HUDEP-2 (cell line): ENCODE measurements at regions not wholly inside any gene's neighbourhood (a gene's known extent, or its start where the extent isn't known, plus 50 kb on each side); places are given as distances from the start of the nearest gene placed in this dataset.
"Not testable (repeated sequence)": the region's sequence is repeated elsewhere in the genome, so short reads cannot be mapped to it uniquely, and the experiment has no call there.

Experiments
- DNase-seq, 76 experiments: peaks; one replicate each; lab custom pipeline; 2025; ENCODE audit not compliant: unreplicated experiment in 76 of 76; lab: John Stamatoyannopoulos, UW

DNA sequence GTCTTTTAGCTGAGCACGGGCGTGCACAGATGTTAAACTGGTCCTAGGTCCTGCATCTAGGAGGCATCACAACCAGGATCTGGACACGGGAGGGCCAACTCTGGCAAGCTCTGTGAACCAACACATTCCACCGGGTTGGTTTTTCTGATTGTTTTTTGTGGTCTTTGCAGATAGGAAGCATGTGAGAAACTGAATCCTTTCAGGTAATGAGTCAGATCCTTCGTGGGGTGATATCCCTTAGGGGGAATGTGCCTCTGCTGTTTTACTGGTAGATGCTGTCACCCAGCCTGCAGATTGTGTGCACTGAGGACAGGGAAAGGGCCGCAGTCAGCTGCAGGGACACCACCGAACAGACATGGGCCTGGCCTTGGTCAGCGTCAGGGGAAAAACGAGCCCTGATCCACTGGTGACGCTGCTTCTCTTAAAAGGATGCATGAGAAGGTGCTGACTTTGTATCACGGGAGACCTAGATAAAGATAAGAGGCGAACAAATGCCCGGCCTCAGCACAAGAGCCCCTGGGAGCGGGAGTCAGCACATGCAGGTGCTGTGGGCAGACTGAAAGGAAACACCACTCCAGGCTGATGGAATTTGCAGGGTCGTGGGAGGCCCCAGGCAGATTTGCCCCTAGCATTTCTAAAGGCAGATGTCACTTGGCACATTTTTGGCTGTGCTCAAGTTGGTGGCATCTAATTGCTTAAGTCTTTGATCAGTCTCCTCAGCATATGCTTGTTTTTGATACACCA, 51.1 kb downstream of the DOP1B start:
- DNase-seq: no peak

DNA sequence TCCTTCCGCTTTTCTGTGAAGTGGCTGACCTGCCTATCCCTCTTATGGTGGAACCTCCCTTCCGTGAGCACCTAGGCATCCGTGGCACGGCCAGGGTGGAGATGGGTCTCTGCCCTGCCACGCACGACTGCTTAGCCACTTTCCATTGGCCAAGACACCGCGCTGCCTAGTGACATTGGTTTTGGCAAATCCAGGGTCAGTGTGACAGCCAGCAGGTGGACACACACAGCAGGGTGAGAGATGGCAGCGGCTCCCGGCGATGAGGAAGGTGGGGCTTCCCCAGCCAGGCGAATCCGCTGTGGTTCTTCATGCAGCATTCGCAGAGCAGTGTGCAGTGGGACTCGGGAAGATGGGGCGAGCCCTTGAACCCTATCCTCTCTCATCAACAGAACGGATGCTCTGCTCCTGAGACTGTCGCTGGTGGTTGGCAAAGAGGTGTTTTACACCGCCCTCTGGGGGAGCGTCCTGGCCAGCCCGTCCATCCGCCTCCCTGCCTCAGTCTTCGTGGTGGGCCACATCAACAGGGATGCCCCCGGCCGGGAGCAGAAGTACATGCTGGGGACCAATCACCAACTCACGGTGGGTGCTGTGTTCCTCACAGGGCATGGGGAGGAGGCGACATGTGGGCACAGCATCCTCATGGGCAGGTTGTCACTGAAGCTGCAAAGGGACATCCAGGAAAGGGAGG, 51.8 kb downstream of the DOP1B start:
- no peak for DNase-seq

DNA sequence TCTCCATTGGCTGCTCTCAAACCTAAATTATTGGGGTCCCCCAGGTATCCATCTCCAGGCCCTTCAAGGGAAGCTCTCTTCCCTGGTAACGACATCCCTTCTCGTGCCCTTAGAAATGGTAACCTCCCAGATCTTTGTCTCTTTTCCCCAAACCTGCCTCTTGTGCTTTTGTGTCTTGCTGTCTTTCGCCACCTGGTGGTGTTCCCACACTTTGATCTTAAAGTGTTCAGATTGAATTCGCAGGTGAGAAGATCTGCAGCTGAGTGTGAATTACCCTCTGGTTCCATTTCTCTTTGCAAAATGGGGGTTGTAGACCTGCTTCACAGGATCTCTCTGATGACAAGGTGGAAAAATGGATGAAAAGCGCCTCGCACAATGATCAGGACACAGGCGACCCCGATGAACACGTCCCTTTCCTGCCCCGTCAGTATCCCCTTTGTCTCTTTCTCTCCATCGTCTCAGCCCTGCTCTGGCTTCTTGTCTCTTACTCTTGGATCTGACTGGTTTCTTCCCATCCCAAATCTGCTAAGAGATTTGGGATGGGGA, 53.1 kb downstream of the DOP1B start:
- DNase-seq: peak in 46 of 76 experiments; percentile 9 to 65 (median 31)

DNA sequence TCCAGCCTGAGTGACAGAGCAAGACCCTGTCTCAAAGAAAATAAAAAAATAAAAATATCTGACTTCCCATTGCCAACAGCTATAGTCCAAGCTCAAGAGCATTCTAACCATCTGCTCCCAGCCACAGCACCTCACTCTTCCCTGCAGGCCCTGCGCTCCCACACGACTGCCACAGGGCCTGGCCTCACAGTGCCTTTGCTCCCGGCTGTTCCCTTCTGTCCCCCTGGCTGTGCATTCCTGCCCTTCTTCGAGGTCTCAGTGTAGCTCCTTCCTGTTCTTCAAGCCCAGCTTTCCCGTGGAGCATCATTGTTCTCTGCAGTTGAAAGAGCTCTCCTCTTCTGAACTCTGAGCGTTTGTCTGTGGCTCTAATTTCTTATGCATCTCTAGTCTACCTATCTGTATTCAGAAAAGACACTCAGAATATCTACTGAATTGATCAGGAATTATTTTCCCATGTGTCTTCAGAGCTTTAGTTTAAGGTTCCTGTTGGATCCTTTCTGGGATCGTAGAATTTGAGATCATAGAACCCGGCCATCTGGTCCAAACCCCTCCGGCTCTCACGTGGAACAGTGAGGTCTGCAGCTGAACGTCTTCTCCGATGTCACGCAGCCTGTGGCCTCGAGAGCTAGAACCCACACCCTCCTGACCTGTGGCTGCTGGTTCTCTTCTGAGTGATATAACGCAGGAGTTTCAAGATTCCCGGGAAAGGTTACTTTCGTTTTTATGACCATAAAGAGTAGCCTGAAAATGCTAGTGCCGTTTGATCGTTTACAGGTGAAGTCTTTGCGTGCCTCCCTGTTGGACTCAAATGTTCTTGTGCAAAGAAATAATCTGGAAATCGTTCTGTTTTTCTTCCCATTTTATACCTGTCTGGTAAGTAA, 54.4 kb downstream of the DOP1B start:
- no peak for DNase-seq

DNA sequence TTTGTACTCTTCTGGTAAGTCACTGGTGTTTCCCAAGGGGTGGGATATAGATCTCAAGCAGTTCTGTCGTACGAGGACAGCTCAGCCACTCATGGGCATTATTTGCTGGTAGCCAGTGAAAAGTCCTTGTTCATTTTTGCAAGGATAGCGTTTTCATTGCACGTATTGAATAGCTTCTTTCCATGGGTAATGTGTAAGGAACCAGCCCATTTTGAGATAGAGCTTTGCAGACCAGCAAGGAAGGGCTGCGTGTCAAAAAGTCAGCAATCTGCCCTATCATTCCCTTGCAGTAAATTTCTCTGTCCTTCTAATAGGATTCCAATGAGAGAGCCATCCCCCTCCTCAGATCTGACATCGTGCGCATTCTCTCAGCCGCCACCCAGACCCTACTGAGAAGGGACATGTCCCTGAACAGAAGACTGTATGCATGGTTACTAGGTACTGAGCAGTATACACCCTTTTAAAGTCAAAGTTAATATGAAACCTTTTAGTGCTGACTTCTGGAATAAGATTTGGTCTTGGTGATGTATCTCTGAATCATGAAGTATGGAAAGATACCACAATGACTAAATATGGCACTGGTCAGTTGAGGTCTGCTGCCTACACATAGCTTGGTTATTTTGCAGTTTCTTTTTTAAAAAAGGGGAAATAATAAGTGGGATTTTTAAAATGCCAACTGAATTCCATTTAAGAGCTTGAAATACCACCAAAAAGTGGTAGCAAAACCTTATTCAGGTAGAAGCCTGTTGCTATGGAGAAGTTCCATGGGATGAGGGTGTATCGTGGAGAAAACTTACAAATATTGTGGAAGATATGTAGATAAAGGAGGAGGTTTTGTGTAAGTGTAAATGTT, 55.3 kb downstream of the DOP1B start:
- DNase-seq: no peak

DNA sequence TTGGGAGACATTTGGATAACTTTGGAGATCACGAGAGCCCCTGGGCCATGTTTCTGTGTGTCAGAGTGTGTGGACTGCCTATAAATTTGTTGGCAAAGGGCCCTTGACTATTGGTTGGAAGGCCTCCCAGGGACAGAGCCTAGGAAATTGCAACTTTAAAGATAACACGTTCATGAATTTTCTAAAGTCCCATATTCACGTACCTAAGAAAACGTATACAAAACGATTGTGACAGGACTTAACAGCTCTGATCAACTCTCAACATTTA, 55.8 kb downstream of the DOP1B start:
- DNase-seq: no peak

DNA sequence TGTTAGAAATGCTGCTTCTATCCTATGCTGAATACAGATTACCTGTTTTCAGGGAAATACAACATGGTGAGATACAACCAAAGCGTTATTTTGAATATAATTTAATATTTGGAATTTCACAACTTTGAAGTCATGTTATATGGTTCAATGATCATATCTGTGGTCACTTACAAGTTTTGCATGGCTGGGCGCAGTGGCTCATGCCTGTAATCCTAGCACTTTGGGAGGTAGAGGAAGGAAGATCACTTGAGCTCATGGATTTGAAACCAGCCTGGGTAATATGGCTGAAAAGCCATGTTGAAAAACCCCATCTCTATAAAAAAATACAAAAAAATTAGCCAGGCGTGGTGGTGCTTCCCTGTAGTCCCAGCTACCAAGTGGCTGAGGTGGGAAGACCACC, 57.9 kb downstream of the DOP1B start:
- DNase-seq: no peak

DNA sequence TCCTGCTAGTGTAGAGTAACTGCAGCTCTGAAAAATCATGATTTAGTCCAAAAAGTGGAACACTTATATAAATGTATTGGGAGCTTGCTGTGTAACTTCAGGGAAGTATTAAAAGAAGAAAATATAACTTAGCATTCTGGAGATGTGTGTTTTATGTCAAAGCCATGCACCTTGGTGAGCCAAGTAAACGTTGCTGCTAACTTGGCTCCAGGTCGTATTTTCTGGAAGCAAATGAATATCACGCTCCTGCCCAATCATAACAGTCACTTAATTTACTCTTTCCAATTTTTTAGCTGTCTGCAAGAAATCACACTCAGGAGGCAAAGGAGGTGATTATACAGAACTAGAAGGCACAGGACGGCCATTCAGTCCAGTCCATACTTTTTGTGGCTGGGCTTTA, 61.1 kb downstream of the DOP1B start:
- no peak for DNase-seq

DNA sequence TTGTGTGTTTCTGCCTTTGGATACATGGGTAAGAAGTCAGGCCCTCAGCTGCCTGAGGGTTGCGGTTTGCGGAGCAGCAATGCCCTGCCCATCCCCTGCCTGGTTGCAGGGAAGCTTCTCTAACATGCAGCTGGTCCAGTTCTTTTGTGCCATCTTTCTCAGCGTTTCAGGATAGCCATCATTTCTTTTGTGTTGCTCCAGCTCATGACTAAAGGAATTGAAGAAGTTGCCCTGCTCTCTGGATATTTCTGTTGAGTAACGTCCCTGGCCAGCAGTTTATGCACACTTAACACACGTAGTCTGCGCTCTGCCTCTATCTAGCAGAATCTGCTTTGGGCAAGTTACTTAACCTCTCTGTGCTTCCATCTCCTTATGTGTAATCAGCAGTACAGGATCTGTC, 62.1 kb downstream of the DOP1B start:
- no peak for DNase-seq

DNA sequence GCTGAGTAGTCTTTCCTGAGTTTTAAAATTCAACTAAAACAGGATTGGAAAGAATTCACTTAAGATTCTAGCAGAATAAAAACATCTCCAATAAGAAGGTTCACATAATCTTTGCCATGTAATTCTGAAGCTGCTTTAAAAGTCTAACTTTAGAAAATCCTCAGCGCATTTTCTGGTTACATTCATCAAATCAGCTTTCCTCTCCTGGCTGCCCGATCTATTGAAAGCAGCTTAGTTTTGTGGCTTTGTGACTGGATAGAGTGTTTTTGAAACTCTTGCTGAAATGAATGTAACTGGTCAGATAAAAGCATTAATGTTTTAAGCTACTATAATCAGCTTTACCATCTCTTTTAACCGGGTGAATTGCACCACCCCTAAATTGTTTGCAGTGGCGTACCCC, 66.8 kb downstream of the DOP1B start:
- no peak for DNase-seq

DNA sequence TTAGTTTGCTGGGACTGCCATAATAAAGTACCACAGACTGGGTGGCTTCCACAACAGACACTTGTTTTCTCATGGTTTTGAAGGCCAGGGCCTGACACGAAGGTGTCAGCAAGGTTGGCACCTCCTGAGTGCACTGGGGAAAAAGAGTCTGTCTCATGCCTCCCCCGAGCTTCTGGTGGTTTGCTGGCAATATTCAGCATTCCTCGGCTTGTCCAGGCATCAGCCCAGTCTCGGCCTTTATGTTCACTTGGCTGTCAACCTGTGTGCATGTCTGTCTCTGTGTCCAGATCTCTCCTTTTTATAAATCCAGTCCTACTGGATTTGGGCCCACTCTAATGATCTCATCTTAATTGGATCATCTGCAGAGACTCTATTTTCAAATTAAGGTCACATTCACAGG, 72.6 kb downstream of the DOP1B start:
- no peak for DNase-seq

DNA sequence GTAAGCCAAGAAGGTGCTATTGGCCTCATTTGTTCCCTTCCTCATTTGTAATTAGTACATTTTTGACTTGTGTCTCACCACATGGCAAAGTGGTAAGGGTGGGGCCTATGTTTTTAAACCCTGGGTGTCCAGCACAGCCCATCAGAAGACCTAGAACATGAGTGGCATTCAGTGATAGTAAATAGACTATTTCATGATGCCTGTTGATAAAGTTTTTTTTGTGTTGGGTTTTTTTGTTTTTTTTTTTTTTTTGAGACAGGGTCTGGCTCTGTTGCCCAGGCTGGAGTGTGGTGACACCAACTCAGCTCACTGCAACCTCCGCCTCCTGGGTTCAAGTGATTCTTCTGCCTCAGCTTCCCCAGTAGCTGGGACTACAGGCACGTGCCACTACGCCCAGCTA, 74.8 kb downstream of the DOP1B start:
- not testable (repeated sequence) for DNase-seq

DNA sequence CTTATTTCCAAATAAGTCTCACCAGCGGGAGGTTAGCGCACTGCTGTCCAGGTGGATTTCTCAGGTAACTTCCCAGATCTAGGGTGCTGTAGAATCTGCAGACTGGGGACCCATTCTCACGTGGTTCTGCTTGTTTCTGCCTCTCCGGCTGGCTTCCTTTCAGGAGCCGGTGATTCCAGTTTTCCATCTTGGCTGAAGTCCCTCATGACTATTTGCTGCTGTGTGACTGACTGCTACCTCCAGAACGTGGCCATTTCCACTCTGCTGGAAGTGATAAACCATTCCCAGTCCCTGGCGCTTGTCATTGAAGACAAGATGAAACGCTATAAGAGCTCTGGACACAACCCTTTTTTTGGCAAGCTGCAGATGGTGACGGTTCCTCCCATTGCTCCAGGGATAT, 76.0 kb downstream of the DOP1B start:
- no peak for DNase-seq

DNA sequence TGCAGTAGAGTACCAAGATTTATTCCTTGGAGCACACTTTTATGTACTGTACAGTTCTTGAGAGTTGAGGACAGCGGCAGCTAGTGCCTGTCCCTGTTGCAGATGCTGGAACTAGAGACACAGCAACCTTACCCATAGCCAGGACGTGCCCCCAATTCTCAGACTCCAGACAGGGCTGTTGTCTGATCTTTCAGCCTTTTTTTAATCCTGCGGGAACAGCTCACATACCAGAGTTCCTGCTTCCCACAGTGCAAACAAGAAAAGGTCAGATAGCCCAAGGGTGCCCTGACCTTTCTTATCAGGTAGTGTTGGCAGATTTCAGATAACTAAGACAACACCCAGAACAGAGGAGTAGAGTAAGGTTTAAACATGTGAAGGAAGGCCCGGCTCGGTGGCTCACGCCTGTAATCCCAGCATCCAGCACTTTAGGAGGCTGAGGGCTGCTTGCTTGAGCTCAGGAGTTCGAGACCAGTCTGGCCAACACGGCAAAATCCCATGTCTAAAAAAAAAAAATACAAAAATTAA, 78.5 kb downstream of the DOP1B start:
- DNase-seq: no peak

DNA sequence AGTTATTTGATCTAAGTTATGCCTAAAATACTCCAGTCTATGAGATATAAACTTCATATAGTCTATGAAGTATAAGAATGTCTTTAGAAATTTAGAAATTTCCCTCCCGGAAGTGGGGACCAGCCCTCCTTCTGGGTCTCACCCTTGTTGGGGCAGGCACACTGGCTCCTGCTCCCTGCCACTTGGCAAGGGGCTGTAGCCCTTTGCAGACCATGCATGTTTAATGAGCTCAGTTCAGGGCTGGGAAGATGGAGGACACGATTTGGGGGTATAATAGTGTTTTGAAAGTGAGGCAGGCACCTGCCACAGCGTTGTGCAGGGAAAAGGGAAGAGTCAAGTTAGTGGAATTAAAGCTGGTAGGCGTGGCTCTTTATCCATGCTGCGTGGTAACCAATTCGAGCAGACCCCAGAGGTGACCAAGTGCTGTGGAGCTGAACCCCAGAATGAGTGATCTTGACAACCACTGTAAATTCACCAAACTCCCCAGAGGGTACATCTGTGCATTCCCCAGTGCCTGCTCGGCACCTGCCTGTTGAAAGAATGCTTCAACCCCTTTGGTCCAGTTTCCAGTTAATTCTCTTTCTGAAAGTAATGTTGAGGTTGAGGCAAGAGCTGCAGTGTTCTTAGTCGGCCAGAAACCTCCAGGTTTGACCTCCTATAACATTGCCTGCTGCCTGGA, 79.6 kb downstream of the DOP1B start:
- no peak for DNase-seq

DNA sequence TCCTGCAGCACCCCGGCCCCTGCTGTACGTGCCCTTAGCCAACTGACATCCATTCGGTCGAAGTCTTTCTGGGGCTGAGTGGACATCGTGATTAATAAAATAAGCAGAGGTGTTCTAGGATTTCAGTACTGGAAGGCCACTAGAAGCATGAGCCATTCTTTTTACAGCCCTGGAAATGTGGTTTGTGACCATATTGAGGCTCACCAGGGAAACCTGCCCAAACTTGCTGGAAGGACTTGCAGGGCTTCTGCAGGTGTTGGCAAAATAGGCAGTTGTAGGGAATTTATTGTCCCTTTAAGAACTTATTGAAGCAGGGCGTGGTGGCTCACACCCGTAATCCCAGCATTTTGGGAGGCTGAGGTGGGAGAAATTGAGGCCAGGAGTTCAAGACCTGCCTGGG, 80.8 kb downstream of the DOP1B start:
- no peak for DNase-seq

DNA sequence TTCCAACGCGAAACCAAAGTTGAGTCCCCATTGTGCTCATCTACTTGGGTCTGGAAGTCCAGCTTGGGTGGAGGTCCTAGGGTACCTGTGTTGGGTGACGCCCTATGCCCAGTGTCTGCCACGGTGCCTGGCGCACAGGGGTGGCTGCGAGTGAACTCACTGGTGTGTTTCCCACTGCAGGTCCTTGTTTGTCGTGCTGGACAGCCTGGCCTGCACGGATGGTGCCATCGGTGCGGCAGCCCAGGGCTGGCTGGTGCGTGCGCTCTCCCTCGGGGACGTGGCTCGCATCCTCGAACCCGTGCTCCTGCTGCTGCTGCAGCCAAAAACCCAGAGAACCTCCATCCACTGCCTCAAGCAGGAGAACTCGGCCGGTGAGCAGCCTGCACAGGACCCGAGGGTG, 80.4 kb upstream of the MORC3 start:
- no peak for DNase-seq

DNA sequence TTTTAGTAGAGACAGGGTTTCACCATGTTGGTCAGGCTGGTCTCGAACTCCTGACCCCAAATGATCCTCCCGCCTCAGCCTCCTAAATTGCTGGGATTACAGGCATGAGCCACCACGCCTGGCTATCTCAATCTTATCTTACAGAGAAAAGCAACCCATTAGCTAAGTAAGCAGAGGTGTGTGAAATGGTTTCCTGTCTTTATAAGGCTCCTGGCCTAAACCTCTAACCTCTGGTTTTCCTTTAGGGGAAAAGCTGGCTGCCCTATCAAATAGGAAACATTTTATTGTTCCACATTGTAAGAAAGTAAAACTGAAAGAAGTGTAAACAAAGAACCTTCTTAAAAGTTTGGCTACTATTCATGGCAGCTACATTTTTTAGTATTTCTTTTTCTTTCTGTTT, 78.3 kb upstream of the MORC3 start:
- DNase-seq: no peak

DNA sequence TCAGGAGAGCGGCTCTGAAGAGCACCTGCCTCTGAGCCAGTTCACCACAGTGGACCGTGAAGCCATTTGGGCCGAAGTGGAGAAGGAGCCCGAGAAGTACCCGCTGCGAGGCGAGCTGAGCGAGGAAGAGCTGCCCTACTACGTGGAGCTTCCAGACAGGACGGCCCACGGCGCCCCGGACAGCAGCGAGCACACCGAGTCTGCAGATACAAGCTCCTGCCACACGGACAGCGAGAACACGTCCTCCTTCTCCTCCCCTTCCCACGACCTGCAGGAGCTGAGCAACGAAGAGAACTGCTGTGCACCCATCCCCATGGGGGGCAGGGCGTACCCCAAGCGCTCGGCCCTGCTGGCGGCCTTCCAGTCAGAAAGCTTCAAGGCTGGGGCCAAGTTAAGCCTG, 74.9 kb upstream of the MORC3 start:
- DNase-seq: no peak

DNA sequence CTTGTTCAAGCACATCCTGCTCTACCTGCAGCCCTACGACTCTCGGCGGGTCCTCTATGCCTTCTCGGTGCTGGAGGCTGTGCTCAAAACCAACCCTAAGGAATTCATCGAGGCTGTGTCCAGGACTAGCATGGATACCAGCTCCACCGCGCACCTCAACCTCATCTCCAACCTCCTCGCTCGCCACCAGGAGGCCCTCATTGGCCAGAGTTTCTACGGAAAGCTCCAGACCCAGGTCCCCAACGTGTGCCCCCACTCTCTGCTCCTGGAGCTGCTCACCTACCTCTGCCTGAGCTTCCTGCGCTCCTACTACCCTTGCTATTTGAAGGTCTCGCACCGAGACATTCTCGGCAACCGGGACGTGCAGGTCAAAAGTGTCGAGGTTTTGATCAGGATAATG, 74.3 kb upstream of the MORC3 start:
- DNase-seq: peak in 1 of 76 experiments; percentile 7
